ENCODE measurements at regions not wholly inside any gene's neighbourhood (a gene's known extent, or its start where the extent isn't known, plus 50 kb on each side); places are given as distances from the start of the nearest gene placed in this dataset.

DNA sequence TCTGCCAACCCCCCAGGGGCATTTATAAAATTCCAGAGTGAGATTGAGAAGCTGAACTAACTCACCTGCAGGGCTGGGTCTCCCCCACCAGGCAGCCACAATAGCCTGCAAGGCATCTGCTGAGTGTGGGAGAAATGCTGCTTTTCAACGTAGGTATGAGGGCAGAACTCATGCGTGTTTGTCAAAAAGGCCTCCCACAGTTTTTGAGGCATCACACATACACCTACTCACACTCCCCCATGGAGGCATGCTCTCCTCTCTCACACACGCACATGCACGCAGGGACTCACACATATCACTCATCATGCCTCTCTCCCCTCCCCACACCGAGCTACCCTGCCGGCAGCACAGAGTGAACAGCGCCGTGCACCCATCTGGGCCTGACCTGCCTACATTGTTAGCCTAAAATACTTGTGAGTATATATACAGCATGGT is 390.5 kb downstream of the FGF9 start:
- Histone ChIP-seq H3K27ac (ENCODE audit: extremely low read depth, low read depth, low read length) (no peak overlapping the region), H3K36me3 (ENCODE audit: control insufficient read depth, insufficient read depth, low read length) (no peaks in the 10 kb centered on the region), H4K20me1 (replicated peaks; ENCODE audit: control insufficient read depth, insufficient read depth, low read length) (no peaks in the 10 kb centered on the region), H3K4me2 (ENCODE audit: insufficient read depth, low read length) (no peak overlapping the region), H2AFZ (ENCODE audit: low read depth, low read length) (no peak overlapping the region), H3K79me2 (ENCODE audit: control insufficient read depth, insufficient read depth, low read length) (no peaks in the 10 kb centered on the region), H3K4me1 (replicated peaks in 1 of 2; ENCODE audit: control insufficient read depth in 2 of 2, insufficient read depth in 2 of 2, low read length in 2 of 2) (no peaks in the 10 kb centered on the region), H3K9me1 (ENCODE audit: control insufficient read depth, insufficient read depth, low read length) (no peaks in the 10 kb centered on the region), H3K27me3 (ENCODE audit: control insufficient read depth in 2 of 2, insufficient read depth in 2 of 2, low read length in 2 of 2) (peaks cover 0 to 9% of the 10 kb centered on the region in 2 experiments; a peak in 1 of 5 replicates), H3K9me3 (replicated peaks; ENCODE audit: control insufficient read depth, insufficient read depth, low read depth, low read length) (no peaks in the 10 kb centered on the region), H3K9ac (ENCODE audit: insufficient read depth in 1 of 2, low read depth in 2 of 2, low read length in 2 of 2) (no peak overlapping the region), H3K4me3 (no peak overlapping the region)
- intact Hi-C loops (cut with micrococcal nuclease) (no loop called here), in situ Hi-C loops (cut with MboI) (no loop called here)
- no peak for ATAC-seq
- no peak for FAIRE-seq
- WGBS (ENCODE audit: insufficient coverage, low coverage, missing lambda C conversion rate) = 0% methylated on average over 8 of the region's 8 CpGs
- no peak for DNase-seq (ENCODE audit: extremely low read depth in 1 of 4, low spot score in 3 of 4)
- CTCF ChIA-PET (ENCODE audit: low intra/inter-chr PET ratio) = no interaction called here
- POLR2A ChIA-PET = no interaction called here
- TF ChIP-seq ZNF354B (CRISPR knock-in tag; IDR thresholded peaks at IDR 0.05) (no peak), ZFPM2 (CRISPR knock-in tag; IDR thresholded peaks at IDR 0.05) (no peak), ZNF668 (CRISPR knock-in tag; IDR thresholded peaks at IDR 0.05) (no peak), HDAC2 (IDR thresholded peaks at IDR 0.05) (no peak), ZNF764 (CRISPR knock-in tag; IDR thresholded peaks at IDR 0.05; ENCODE audit: low read depth) (no peak)
- TF ChIP-seq, protein P1, sequence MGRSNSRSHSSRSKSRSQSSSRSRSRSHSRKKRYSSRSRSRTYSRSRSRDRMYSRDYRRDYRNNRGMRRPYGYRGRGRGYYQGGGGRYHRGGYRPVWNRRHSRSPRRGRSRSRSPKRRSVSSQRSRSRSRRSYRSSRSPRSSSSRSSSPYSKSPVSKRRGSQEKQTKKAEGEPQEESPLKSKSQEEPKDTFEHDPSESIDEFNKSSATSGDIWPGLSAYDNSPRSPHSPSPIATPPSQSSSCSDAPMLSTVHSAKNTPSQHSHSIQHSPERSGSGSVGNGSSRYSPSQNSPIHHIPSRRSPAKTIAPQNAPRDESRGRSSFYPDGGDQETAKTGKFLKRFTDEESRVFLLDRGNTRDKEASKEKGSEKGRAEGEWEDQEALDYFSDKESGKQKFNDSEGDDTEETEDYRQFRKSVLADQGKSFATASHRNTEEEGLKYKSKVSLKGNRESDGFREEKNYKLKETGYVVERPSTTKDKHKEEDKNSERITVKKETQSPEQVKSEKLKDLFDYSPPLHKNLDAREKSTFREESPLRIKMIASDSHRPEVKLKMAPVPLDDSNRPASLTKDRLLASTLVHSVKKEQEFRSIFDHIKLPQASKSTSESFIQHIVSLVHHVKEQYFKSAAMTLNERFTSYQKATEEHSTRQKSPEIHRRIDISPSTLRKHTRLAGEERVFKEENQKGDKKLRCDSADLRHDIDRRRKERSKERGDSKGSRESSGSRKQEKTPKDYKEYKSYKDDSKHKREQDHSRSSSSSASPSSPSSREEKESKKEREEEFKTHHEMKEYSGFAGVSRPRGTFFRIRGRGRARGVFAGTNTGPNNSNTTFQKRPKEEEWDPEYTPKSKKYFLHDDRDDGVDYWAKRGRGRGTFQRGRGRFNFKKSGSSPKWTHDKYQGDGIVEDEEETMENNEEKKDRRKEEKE (IDR thresholded peaks at IDR 0.05; ENCODE audit: borderline replicate concordance in 1 of 2, control insufficient read depth in 1 of 2, low read depth in 2 of 2, low read length in 1 of 2) = no peak
- BruUV-seq (replicated peaks) = no TSS peak
